HCEC 1CT (cell line): ENCODE measurements at regions not wholly inside any gene's neighbourhood (a gene's known extent, or its start where the extent isn't known, plus 50 kb on each side); places are given as distances from the start of the nearest gene placed in this dataset.

Experiments
- DNase-seq: peaks from one replicate; pipeline ENCODE4 v3.0.0-alpha.2; 2017

- no peak for DNase-seq
Observed at GRCh38 chr13:103250071-103250470, 183.9 kb upstream of the SLC10A2 start.

- DNase-seq: no peak
Observed at GRCh38 chr13:103246581-103247200, 180.5 kb upstream of the SLC10A2 start.

- no peak for DNase-seq
Observed at GRCh38 chr13:103243495-103243894, 177.3 kb upstream of the SLC10A2 start.

- no peak for DNase-seq
Observed at GRCh38 chr13:103238441-103238840, 172.2 kb upstream of the SLC10A2 start.

- DNase-seq: no peak
Observed at GRCh38 chr13:103236213-103236612, 170.0 kb upstream of the SLC10A2 start.

- no peak for DNase-seq
Observed at GRCh38 chr13:103229674-103230073, 163.5 kb upstream of the SLC10A2 start.

GRCh38 chr13:103224804-103225203, 158.6 kb upstream of the SLC10A2 start:
- no peak for DNase-seq

- DNase-seq: no peak
Observed at GRCh38 chr13:103222683-103223082, 156.5 kb upstream of the SLC10A2 start.

GRCh38 chr13:103218253-103218652, 152.0 kb upstream of the SLC10A2 start:
- no peak for DNase-seq

GRCh38 chr13:103213152-103213551, 146.9 kb upstream of the SLC10A2 start:
- no peak for DNase-seq

GRCh38 chr13:103210348-103210747, 144.1 kb upstream of the SLC10A2 start:
- no peak for DNase-seq

GRCh38 chr13:103203735-103204330, 137.6 kb upstream of the SLC10A2 start:
- no peak for DNase-seq

GRCh38 chr13:103200118-103200885, 134.1 kb upstream of the SLC10A2 start:
- DNase-seq: no peak

GRCh38 chr13:103199380-103200088, 133.3 kb upstream of the SLC10A2 start:
- DNase-seq: no peak

- no peak for DNase-seq
Observed at GRCh38 chr13:103196356-103196755, 130.1 kb upstream of the SLC10A2 start.

GRCh38 chr13:103195762-103196161, 129.5 kb upstream of the SLC10A2 start:
- DNase-seq: no peak

GRCh38 chr13:103194871-103195270, 128.7 kb upstream of the SLC10A2 start:
- DNase-seq: no peak

- DNase-seq: no peak
Observed at GRCh38 chr13:103192511-103193135, 126.4 kb upstream of the SLC10A2 start.

GRCh38 chr13:103190841-103191240, 124.6 kb upstream of the SLC10A2 start:
- no peak for DNase-seq

- DNase-seq: no peak
Observed at GRCh38 chr13:103188713-103189326, 122.6 kb upstream of the SLC10A2 start.

GRCh38 chr13:103187721-103188156, 121.5 kb upstream of the SLC10A2 start:
- no peak for DNase-seq

- DNase-seq: no peak
Observed at GRCh38 chr13:103184413-103184812, 118.2 kb upstream of the SLC10A2 start.
